Posterior cingulate gyrus (tissue), 11 donors: ENCODE measurements at regions not wholly inside any gene's neighbourhood (a gene's known extent, or its start where the extent isn't known, plus 50 kb on each side); places are given as distances from the start of the nearest gene placed in this dataset.

Experiments used
- DNase-seq, 10 donors: peaks; one replicate each; pipeline versions ENCODE4 v3.0.0 to v3.0.0-alpha.2; 2020 to 2021; ENCODE audit warnings: mixed read lengths in 3 of 10
- intact Hi-C: fragments of 100-400 bp; cut with DNase I; formaldehyde crosslinking; loops from one replicate; pipeline ENCODE4 v1.15.1; 2023

- no peak for DNase-seq
- intact Hi-C loops, result no loop called here
These were observed 93.5 kb upstream of the NFIA start for GRCh38 chr1:60988891-60989290.

- intact Hi-C loops, result no loop called here
- DNase-seq, result no peak
These were observed 94.5 kb upstream of the NFIA start for GRCh38 chr1:60987904-60988303.

DNA sequence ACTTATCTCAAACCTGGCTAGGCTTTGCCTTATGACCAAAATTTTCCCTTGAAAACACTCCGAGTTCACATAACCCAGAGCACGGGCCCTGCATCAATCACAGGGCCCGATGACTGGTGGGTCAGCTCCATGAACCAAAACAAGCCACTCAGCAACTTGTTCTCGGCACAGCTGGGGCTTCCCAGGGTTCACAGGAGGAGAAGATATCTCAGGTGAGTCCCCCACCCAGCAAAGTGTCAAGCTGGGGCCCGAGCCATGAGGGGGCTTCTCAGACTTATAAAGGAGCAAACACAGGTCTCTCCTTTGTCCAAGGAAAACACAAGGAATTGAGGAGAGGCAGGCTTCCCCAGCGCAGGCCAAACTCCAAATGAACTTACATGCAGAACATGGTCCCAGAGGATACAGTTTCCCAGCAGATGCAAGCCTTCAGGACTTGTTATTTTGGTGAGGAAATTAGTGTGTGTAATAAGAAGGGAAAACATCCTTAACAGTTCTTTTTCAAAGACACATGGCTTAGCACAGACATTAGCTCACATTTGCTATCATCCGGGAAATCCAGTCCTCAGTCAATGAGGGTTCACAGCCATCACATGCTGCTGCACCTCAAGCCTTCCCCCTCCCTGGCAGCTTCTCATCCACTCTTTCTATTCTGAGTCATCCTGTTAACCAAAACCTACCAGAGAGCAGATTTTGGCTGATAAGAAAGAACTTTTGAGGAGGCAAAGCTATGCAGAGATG, 98.1 kb upstream of the NFIA start:
- intact Hi-C loops, result no loop called here
- DNase-seq, result no peak

DNA sequence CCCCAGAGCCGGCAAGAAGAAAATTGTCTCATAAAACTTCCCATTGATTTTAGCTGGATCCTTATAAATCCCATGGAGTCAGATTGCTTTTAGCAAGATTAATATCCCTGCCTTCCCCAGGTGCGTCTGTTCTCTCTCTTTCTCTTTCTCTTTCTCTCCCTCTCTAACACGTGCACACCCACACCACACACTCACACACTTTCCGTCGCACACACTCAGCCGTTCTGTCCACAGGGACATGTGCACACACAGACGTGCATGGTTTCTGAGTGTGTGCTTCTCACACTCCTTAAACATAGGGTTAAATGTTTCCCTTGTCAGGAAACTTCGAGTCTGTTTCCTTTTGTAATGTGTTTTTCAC, 98.7 kb upstream of the NFIA start:
- intact Hi-C loops, result no loop called here
- DNase-seq, result no peak

GRCh38 chr1:60982539-60982938, 99.8 kb upstream of the NFIA start:
- DNase-seq, result no peak
- intact Hi-C loops, result no loop called here

GRCh38 chr1:60981357-60981756, 101.0 kb upstream of the NFIA start:
- no peak for DNase-seq
- intact Hi-C loops, result no loop called here

GRCh38 chr1:60978421-60979357, 103.7 kb upstream of the NFIA start:
- no peak for DNase-seq
- intact Hi-C loops, result no loop called here

GRCh38 chr1:60977661-60978060, 104.7 kb upstream of the NFIA start:
- intact Hi-C loops, result no loop called here
- DNase-seq, result no peak

DNA sequence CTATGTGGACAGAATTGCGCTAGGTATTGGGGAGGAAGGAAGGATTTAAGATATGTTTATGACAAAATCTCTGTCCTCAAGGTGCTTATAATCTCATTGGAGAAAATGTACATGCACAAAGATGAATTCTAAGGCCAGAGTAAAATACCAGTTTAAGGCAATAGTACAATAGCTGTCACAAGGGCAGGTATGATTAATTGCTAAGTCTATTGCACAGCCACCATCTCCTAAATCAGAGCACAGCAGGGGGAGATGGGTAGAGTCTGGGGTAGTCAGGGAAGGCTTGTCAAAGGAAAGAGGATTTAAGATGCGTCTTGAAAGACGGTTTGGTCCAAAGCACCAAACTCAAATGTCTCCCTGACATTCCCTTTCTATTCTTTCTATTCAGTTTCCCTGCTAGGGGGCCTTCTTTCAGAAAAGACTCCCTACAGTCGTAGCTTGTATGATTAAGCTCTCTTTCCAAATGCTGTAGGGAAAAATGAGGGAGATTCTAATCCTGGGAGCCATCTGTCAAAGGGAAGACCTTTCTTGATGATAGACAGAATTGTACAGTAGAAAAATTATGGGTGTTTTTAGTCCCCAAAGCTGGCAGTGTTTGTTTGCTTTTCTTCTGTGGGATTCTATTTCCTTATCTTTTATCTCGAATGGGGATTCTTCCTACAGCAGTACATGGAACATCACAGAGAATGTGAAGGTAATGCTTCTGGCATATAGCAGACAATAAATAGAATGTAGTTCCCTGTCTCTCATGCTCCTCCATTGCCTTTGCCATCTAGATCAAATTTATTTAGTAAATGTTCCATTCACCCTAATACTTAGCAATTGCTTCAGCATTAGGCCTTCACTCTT, 107.6 kb upstream of the NFIA start:
- DNase-seq, result no peak
- intact Hi-C loops, result no loop called here

GRCh38 chr1:60973668-60974067, 108.7 kb upstream of the NFIA start:
- intact Hi-C loops, result no loop called here
- DNase-seq, result no peak

DNA sequence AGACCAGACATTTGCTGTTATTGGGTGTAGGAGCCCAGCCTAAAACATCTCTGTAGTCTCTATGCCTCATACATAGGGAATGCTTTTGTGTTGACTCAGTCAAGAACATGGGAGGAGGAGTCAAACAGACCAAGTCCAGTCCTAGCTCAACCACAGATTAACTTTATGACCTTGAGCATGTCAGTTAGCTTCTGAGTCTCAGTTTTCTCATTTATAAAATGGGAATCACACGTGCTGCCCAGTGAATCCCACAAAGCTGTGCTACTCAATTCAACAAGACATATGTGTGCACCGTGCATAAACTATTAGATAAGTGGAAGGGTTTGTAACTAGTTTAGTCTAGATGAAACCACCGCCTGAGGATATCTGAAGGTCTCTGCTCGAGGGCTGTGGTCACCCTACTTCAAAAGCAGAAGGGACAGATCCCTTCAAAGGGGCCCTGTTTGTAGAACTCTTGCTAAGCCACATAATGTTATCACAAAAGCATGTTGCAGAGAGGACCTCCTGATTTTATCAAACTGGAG, 109.5 kb upstream of the NFIA start:
- intact Hi-C loops, result no loop called here

GRCh38 chr1:60971330-60971729, 111.0 kb upstream of the NFIA start:
- DNase-seq, result no peak
- intact Hi-C loops, result loop anchor here (2.0 kb wide), 3 partner anchors 367 to 881 kb away; no protein-coding TSS in a partner anchor

More for the DNA sequence above, 109.5 kb upstream of the NFIA start:
- no peak for DNase-seq

GRCh38 chr1:60969971-60970509, 112.3 kb upstream of the NFIA start:
- no peak for DNase-seq
- intact Hi-C loops, result loop anchor here (1.0 to 2.0 kb wide), 4 partner anchors 73 to 883 kb away; no protein-coding TSS in a partner anchor

- intact Hi-C loops, result no loop called here
- DNase-seq, result no peak
These were observed 117.0 kb upstream of the NFIA start for GRCh38 chr1:60965280-60965854.

GRCh38 chr1:60963167-60963940, 119.0 kb upstream of the NFIA start:
- intact Hi-C loops, result no loop called here
- DNase-seq, result no peak

DNA sequence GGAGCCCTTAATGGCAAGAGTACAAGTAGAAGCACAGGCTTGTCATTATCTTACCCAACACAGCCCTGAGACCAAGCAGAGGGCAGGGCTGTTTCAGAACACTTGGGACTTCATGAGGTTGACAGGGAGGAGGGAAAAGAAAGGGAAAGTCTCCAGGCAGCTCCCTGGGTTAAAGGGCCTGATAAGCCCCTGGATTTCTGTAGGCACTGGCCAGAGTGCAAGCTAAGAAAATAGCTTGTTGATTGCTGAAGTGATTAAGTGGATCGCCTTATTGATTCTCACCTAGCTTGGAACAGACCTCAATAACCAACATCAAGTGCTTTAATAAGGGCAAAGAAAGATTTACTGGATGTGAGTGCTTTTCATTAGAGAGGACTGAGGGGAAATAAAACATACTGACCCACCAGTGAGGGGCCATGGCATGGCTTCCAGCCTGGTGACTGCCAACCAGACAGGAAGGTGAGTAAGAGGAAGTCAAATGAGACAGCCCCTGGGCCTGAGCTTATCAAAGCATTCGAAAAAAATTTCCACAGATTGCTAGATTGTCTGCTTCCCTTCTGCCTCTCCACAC, 121.4 kb upstream of the NFIA start:
- intact Hi-C loops, result no loop called here
- DNase-seq, result no peak

GRCh38 chr1:60959701-60960100, 122.7 kb upstream of the NFIA start:
- DNase-seq, result no peak
- intact Hi-C loops, result no loop called here

GRCh38 chr1:60958001-60958400, 124.4 kb upstream of the NFIA start:
- DNase-seq, result no peak
- intact Hi-C loops, result no loop called here

DNA sequence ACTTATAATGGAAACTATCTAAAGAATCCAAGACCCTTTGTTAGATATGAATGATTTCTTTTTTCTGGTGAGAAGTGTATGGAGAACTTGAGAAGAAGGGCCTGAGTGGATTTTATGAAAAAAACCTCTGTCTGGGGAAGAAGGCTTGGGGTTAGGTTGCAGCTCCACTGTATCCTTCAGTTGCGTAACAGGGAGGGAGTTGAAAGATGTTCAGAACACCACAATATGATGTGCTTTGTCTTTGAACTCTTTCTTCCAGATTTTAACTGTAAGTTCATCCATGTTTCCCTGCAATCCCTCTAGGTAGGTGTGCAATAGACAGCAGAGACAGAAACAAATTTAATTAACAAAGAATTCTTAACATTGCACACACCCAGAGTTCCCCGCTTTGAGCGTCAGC, 125.8 kb upstream of the NFIA start:
- intact Hi-C loops, result no loop called here
- no peak for DNase-seq
